HFFc6 (cell line): ENCODE measurements at regions not wholly inside any gene's neighbourhood (a gene's known extent, or its start where the extent isn't known, plus 50 kb on each side); places are given as distances from the start of the nearest gene placed in this dataset.

Source experiments
- DNase-seq: peaks from one replicate; pipeline ENCODE4 v3.0.0-alpha.2; 2018
- H3K27ac Mint-ChIP-seq: 2 replicates; pipeline ENCODE4 v1.8.0; 2020; ENCODE audit warnings: mild to moderate bottlenecking, mixed read lengths
- H3K27me3 Mint-ChIP-seq: 2 replicates; pipeline ENCODE4 v1.8.0; 2021; ENCODE audit warnings: mild to moderate bottlenecking, moderate library complexity, mixed read lengths; ENCODE audit not compliant: insufficient read depth
- H3K36me3 Mint-ChIP-seq: 2 replicates; pipeline ENCODE4 v1.8.0; 2021; ENCODE audit warnings: low read depth, mixed read lengths
- H3K4me1 Mint-ChIP-seq: 2 replicates; pipeline ENCODE4 v1.8.0; 2020; ENCODE audit warnings: low read depth, mixed read lengths
- H3K4me3 Mint-ChIP-seq: 2 replicates; pipeline ENCODE4 v1.8.0; 2020; ENCODE audit warnings: mild to moderate bottlenecking, moderate library complexity, mixed read lengths
- H3K9me3 Mint-ChIP-seq: 2 replicates; pipeline ENCODE4 v1.8.0; 2020; ENCODE audit warnings: mild to moderate bottlenecking, mixed read lengths
- CTCF ChIP-seq: fragments of 200-600 bp; sonication (generic); IDR thresholded peaks from 2 replicates; pipeline ENCODE4 v1.5.0; 2021; ENCODE audit warnings: antibody characterized with exemption, mild to moderate bottlenecking

DNA sequence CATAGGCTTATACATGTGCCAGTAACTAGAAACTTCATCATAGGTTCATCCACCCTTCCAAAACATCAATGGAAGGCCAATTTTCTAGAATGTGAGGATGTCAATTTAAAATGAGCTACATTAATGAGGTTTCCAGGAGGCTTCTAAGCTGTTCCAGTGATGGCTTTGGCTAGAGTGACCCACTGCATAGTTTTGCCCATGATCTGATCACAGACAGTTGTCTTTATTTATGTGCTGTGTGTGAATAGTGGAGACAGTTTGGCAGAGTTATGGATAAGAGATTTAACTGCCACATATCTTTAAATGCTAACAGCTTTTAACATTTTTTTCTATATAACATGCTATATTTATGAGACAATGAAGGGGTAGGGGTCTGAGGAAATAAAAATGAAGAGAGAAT, 139.0 kb upstream of the ZNF462 start:
- no peaks in the 10 kb centered on the region for H3K27me3 Mint-ChIP-seq
- no peak for DNase-seq
- H3K36me3 Mint-ChIP-seq: no peaks in the 10 kb centered on the region
- H3K4me3 Mint-ChIP-seq: no peak overlapping the region
- no peak overlapping the region for H3K27ac Mint-ChIP-seq
- no peaks in the 10 kb centered on the region for H3K4me1 Mint-ChIP-seq
- TF ChIP-seq CTCF: no peak
- no peaks in the 10 kb centered on the region for H3K9me3 Mint-ChIP-seq

- Mint-ChIP-seq H3K27me3 (no peaks in the 10 kb centered on the region), H3K4me1 (no peaks in the 10 kb centered on the region), H3K4me3 (no peak overlapping the region), H3K9me3 (peaks cover 1% of the 10 kb centered on the region; the same call in 1 of the 2 replicates), H3K27ac (no peak overlapping the region), H3K36me3 (no peaks in the 10 kb centered on the region)
- TF ChIP-seq CTCF: no peak
- no peak for DNase-seq
Observed at GRCh38 chr9:106724566-106724965, 138.4 kb upstream of the ZNF462 start.

GRCh38 chr9:106726070-106726815, 136.7 kb upstream of the ZNF462 start:
- no peak for DNase-seq
- H3K4me3 Mint-ChIP-seq: no peak overlapping the region
- no peaks in the 10 kb centered on the region for H3K27me3 Mint-ChIP-seq
- no peaks in the 10 kb centered on the region for H3K36me3 Mint-ChIP-seq
- no peak overlapping the region for H3K27ac Mint-ChIP-seq
- TF ChIP-seq CTCF: no peak
- peaks cover 6% of the 10 kb centered on the region; the same call in 1 of the 2 replicates for H3K9me3 Mint-ChIP-seq
- no peaks in the 10 kb centered on the region for H3K4me1 Mint-ChIP-seq

DNA sequence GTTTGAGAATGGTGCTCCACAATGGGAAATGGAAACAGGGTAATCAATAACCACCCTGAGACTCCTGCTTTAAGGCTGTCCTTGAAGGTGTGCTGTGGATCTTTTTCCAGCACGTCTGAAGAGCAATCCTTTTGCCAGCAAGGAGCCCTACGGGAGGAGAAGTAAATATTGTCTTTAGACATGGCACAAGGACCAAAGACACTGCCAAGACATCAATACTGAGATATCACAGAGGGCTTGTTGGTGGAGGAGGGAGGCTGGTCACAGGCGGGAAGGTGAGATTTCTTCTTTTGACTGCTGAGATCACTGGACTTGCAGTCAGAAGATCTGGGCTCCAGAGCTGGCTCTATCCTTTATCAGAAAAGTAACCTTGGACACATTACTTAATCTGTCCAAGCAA, 135.0 kb upstream of the ZNF462 start:
- no peaks in the 10 kb centered on the region for H3K4me1 Mint-ChIP-seq
- no peak for TF ChIP-seq CTCF
- no peak overlapping the region for H3K4me3 Mint-ChIP-seq
- H3K27ac Mint-ChIP-seq: no peak overlapping the region
- DNase-seq: no peak
- no peaks in the 10 kb centered on the region for H3K36me3 Mint-ChIP-seq
- peaks cover 11% of the 10 kb centered on the region for H3K9me3 Mint-ChIP-seq
- no peaks in the 10 kb centered on the region for H3K27me3 Mint-ChIP-seq

DNA sequence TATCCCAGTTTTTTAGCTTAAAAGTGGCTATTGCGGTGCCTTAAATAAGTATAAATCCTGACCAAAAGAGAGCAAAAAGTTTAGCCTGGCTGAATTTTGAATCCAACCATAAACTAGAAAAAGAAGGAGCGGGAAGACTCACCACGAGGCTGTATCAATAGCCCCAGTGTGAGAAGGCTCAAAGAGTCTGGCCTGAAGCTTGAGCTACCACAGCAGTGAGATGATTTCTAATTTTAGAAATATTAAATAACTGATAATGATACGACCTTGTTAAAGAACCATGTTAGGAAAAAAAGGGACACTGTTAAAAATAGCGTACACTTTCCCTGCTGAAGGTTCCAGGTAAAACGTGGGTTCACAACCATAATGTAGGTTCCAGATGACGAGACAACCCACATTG, 134.1 kb upstream of the ZNF462 start:
- Mint-ChIP-seq H3K9me3 (peaks cover 11% of the 10 kb centered on the region), H3K27me3 (no peaks in the 10 kb centered on the region), H3K4me1 (no peaks in the 10 kb centered on the region), H3K4me3 (no peak overlapping the region), H3K36me3 (no peaks in the 10 kb centered on the region), H3K27ac (no peak overlapping the region)
- no peak for TF ChIP-seq CTCF
- DNase-seq: no peak
